Hepatocyte (in vitro differentiated cells): ENCODE measurements at regions not wholly inside any gene's neighbourhood (a gene's known extent, or its start where the extent isn't known, plus 50 kb on each side); places are given as distances from the start of the nearest gene placed in this dataset.

ENCODE experiments used
- CTCF ChIP-seq: fragments of 200-600 bp; sonication (generic); IDR thresholded peaks from 2 replicates; pipeline ENCODE4 v1.5.1; 2016; ENCODE audit warnings: antibody characterized with exemption, mild to moderate bottlenecking; ENCODE audit not compliant: poor library complexity
- EZH2 ChIP-seq: fragments of 200-600 bp; sonication (generic); IDR thresholded peaks from 2 replicates; pipeline ENCODE4 v1.6.1; 2016; ENCODE audit warnings: antibody characterized with exemption, mild to moderate bottlenecking, borderline replicate concordance

- no peak for TF ChIP-seq CTCF
- TF ChIP-seq EZH2 = no peak
These were observed 270.5 kb downstream of the BRINP2 start for GRCh38 chr1:177441281-177441680.
